HG03565 (cell line): ENCODE measurements at regions not wholly inside any gene's neighbourhood (a gene's known extent, or its start where the extent isn't known, plus 50 kb on each side); places are given as distances from the start of the nearest gene placed in this dataset.
A peak's percentile ranks its signal among the peaks of the same experiment; 100 is the strongest.
"Not testable (repeated sequence)": the region's sequence is repeated elsewhere in the genome, so short reads cannot be mapped to it uniquely, and the experiment has no call there.

ENCODE experiments used
- ATAC-seq: cut with Tn5 transposase; IDR thresholded peaks from one replicate; pipeline ENCODE4 v1.9.1; 2021; ENCODE audit warnings: mild to moderate bottlenecking, moderate library complexity; ENCODE audit not compliant: unreplicated experiment

DNA sequence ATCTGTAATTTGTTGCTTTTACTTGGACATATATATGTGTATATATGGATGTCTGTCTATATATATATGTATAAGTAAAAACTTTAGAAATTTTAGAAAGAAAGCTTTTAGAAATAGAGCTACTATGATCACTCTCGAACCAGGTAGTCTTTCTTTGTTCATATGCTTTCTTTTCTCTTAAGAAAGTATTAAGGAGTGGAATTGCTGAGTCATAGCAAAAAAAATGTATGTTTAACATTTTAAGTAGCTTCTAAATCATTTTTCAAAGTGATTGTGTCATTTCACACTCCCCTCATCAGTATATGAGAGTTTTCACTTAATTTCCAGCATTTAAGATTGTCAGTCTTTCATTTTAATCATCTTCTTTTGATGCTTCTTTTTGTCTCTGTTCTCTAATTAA, 447.9 kb upstream of the TECRL start:
- ATAC-seq, result no peak

DNA sequence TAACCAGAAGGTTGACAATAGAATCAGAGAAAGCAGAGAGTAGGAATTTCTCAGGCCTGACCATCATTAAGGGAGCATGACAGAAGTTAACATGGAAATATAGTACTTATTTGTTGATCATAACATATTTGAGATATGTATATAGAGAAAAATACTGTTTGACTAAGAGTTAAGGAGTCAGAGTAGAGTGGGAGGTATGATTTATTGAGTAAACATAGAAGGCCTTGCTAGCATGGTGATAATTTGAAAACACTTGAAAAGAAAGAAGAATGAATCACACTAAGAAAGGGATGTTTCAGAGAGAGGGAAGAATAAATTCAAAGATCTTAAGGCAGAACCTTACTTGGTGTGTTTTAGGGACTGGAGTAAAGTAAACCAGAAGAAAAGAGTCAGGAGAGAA, 437.2 kb upstream of the TECRL start:
- no peak for ATAC-seq

DNA sequence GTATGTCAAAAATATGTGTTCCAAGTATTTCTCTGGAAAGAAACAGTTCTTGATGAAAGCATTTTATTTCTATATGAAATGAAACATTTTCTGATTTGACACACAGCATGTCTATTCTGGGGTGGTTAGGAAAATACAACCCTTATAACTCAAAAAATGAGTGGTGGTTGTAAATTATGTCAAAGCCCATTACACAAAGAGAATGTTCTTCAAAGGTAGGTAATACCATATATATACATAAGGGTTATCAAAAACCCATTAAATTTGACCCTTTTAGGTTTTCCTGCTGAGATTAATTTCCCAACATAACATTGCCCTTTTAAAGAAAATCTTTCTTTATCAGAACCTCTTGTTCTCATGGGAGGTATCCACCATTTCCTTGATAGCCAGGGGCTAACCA, 420.5 kb upstream of the TECRL start:
- ATAC-seq, result no peak

DNA sequence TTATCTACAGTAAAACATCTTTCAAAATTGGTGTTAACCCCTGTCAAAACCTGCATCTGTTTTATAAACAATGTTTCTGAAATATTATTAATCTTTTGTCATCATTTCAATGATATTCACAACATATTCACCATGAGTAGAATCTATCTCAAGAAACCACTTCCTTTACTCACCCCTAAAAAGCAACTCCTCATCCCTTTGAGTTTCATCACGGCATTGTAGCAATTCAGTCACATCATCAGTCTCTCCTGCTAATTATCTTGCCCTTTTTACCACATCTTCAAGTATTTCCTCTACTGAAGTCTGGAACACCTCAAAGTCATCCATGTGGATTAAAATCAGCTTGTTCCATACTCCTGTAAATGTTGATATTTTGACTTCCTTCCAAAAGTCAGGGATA, 415.3 kb upstream of the TECRL start:
- ATAC-seq, result no peak

DNA sequence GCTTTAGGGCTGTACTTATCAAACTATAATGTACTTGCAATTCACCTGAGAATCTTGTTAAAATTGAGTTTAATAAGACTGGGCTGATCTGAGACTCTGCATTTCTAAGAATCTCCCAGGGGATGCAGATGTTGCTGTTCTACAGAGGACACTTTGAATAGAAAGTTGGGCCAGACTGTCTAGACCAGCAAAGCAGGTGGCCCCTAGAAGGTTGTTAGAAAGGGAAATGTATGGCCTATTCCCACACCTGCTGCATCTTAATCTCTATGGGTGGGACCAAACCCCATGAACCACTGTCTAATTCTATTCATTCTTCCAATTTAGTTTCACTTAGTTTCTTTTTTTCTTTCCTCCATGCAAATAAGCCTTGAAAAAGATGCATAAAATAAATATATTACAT, 413.2 kb upstream of the TECRL start:
- no peak for ATAC-seq

DNA sequence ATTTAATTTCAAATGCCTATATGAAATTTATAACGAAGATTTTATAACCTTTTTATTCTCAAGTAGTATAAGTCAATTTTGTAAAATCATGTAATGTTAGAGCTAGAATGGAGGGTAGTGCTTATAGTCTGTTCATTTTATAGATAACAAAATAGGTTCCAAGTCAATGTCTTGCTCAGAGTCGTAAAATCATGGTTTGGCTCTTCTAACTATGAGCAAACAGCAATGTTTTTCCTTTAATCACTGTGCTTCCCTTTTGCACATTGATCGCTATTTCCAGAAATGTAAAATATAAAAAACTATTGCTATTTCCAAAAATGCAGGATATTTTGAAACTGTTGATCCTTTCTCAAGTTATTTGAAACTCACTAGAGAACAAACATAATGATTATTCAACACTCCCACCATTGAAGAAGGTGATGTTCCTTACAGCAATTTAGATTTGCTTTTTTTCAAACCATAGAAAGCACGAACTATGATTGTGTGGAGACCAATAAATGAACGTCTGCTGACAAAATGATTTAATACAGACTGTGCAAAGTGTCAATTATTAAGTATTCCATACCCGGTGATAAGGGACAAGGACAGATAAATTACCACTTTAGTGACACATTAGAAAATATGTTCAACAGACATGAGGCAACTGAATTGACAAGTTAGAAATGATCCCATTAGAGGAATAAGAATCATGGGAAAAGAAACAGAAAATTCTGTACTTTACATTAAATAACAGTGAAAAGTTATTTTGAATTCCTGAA, 412.1 kb upstream of the TECRL start:
- no peak for ATAC-seq

DNA sequence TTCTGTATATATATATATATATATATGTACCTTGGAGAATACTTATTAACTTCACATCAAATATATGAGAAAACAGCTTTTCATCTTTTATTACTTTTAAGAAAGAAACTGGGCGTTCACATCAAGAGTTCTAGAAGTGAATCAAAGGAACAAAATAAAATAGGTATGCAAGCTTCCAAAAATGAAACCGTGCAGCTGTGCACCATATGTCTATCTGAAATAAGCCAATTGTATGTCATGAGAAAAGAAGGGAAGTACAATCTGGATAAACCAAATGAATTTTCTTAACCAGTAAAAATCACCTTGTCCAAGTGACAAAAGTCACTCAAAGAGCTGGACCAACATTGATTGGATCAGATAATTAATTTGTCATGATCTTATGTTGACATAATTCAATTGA, 405.4 kb upstream of the TECRL start:
- ATAC-seq, result no peak

DNA sequence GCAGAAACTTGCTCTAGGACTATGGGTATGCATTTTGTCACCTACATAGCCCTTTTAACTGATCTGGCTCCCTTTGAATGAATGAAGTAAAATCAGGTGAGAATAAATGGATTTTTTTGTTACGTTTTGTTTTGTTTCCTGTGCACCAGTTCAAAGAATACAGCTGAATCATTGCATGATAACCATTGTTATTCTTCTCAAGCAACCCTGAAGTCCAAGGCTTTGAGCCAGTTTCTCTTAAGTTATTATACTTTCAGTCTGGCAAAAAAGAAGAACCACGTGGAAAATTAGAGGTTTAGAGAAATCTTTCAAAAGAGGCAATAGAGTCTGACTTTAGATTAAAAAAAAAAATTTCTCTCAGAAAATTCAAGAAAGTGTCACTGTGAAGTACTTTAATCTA, 398.6 kb upstream of the TECRL start:
- no peak for ATAC-seq

DNA sequence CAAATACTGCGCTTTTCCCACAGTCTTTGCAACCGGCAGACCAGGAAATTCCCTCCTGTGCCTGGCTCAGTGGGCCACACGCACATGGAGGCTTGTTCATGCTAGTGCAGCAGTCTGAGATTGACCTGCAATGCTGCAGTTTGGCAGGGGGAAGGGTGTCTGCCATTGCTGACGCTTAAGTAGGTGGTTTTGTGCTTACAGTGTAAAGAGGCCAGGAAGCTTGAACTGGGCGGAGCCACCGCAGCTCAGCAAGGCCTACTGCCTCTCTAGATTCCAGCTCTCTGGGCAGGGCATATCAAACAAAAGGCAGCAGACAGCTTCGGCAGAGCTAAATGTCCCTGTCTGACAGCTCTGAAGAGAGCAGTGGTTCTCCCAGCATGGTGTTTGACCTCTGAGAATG, 390.5 kb upstream of the TECRL start:
- no peak for ATAC-seq

DNA sequence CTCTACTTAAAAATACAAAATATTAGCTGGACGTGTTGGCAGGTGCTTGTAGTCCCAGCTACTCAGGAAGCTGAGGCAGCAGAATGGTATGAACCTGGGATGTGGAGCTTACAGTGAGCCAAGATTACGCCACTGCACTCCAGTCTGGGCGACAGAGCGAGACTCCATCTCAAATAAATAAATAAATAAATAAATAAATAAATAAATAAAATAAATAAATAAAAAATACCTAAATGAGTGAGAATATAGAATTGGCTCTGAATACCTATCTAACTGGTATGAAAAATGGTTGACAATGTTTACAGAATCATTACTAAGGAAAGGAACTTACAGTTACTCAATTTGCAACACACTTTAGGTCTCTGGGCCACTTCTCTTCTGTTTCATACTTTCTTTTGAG, 389.6 kb upstream of the TECRL start:
- ATAC-seq, result not testable (repeated sequence)

DNA sequence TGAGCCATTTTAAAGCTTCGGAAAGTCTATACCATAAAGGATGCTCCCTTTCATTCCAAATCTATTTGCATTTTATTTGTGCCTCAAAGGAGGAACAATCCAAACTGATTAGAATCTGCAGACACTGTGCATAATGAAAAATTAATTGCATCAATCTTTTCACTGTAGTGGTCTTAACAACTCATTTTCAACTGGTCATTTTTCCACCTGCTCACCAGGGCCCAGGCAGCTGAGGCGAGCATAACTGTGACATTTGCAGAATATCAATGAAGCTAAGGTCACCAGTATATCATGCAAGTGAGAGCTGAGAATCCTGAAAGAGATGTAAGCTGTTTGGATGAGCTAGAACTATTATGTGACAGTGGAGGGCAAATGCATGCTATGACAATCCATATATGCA, 387.3 kb upstream of the TECRL start:
- no peak for ATAC-seq

DNA sequence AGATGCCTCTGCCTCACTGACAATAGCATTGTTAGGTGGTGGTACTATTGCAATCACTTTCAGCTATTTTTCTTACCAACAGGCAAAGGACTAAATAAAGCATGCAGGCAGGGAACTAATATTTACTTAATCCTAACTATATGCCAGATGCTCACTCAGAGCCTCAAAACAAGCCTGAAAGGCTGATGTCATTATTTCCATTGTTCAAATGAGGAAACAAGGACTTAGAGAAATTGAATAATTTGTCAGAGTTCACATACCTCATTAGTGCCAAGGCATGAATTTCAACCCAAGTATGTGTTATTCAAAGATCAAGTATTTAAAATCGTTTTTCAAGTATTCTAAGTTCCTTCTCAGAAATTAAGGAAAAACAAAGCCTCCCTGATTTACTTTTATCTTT, 374.9 kb upstream of the TECRL start:
- ATAC-seq, result no peak

DNA sequence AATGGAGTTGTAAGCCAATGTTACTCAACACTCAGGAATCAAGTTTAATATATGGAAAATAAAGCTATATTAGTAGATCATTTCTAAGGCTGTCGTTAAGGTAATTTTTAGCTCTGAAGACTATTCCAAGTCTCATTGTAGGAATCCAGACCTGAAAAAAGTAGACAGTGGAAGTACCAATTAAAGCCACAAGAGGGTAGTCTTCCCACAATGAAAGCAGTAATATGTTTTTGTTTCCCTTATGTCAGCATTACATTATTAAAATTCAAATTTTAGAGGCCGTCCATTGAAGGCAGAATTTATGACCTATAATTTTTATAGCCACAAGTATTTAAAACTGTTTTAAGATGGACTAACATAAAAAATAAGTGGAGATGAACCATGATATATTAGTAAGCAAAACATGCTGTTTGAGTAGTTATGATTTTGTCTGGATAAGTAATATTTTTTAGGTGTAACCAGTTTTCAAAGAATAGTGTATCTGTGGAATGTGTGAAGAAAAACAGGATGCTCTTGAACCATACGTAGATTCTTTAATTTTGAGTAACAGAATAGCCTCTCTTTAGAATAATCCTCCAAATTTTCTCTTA, 372.6 kb upstream of the TECRL start:
- ATAC-seq, result peak; percentile 75

DNA sequence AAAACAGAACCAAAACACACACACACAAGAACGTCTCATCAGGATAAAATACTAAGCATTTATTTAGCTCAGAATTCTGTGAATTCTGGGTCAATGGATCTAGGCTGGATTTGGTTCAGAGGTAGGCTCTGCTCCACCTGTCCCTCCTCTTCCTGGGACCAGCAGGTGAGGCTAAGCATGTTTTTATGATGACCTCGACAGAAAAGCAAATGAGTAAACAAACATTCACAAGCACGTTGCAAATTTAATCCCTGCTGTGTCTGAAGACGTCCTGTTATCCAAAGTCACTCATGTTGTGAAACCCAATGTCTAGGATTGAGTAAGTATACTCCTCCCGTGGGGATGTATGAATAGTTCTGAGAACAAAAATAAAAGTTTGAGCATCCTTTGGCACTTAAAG, 371.4 kb upstream of the TECRL start:
- ATAC-seq, result no peak

DNA sequence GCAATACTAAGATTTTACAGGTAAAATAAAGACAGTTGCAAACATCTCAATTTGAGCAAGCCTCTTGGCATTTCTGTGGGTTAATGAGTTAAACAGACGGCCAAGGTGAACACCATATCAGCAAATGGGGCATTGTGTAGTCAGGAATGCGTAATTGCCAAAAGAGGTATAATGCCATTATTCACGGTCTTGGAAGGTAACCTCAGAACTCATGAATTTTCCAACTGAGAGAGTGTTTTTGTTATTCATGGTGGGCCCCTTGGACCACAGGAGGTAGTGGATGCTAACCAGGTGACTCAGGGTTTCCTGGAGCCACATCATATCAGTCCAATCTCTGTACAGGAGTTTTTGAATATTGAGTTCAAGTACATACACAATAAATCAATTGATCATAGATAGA, 368.0 kb upstream of the TECRL start:
- ATAC-seq, result no peak

DNA sequence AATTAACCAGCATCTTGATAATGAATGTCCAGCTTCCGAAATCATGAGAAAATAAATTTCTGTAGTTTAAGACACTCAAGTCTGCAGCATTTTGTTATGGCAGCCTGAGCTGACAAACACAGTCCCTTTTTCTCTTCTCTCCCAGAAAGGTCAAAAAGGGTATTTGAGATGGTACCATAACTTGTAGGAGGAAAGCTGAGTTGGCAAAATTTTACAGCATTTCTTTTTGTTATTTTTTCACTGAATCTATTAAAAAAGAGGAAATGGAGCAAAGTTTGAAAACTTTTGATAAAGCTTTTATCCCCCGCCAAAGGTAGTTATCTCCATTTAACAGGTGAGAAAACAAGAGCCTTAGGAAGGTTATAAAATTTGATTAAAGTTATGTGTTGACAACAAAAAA, 367.6 kb upstream of the TECRL start:
- no peak for ATAC-seq

DNA sequence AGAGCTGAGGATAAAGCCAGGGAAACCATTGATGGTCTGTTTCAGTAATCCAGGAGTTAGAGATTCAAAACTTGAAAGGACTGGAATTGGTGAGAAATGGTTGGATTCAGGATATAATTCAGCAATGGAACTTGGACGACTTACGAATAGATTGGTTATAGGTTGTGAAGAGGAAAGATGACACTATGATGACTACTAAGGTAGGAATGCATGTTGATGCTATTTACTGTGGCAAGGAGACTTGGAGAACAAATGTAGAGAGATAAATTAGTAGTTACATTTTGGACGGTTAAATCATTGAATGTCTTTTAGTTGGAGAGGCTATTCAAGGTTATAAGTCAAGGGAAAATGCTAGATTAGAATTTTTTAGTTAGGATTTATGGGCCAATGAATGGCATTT, 365.4 kb upstream of the TECRL start:
- no peak for ATAC-seq

DNA sequence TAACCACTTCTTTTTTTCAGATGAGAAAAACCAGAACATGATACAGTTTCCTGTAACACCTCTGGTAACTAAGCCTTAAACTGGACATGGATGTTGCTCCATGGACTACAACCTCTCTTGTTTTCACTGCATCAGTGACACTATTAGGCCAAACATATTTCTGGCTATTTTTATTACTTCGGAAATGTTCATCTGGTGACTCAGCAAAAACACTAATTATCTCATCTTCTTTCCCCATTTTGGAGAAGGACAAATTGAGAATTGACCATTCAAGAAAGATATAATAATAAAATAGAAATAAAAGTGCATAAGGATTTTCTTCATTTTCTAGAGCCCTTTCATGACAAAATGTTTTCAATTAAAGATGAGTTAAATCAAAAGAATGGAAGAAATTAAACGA, 361.9 kb upstream of the TECRL start:
- ATAC-seq, result no peak

DNA sequence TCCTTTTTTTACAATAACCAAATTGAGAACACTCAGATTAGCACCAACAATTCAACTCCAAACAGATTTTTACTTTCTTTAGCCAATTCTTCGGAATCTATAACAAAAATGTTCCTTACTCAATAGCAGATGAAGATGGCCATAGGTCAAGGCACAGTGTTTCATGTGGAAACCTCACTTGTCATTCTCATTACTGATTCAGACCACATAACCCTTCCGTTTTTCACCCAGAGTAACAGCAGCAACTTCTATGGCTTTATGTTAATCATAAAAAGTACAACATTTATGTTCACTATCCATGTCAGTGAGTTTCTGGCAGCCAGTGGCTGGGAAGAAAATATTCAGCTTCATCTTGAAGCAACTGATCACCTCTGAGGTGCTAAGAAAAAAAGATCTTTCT, 358.3 kb upstream of the TECRL start:
- ATAC-seq, result no peak

DNA sequence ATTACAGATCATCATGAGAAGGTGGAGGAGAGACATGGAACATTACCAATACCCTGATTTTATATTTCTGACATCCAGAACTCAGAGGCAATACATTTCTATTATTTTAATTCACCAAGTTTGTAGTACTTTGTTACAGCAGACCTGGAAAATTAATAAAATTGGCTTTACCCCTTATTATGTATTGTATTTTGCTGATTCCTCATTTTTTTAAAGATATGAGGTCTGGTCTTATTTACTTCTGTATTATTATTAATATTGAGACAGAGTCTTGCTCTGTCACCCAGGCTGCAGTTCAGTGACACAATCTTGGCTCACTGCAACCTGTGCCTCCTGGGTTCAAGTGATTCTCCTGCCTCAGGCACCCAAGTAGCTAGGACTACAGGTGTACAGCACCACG, 357.3 kb upstream of the TECRL start:
- no peak for ATAC-seq

DNA sequence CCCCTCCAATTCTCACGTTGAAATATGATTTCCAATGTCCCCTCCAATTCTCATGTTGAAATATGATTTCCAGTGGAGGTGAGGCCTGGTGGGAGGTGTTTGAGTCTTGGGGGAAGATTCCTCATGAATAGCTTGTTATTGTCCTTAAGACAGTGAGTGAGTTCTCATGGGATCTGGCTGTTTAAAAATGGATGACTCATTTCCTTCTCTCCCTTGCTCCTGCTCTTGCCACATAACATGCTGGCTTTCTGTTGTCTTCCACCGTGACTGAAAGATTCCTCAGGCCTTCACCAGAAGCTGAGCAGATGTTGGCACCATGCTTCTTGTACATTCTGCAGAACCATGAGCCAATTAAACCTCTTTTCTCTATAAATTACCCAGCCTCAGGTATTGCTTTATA, 346.8 kb upstream of the TECRL start:
- ATAC-seq, result no peak

DNA sequence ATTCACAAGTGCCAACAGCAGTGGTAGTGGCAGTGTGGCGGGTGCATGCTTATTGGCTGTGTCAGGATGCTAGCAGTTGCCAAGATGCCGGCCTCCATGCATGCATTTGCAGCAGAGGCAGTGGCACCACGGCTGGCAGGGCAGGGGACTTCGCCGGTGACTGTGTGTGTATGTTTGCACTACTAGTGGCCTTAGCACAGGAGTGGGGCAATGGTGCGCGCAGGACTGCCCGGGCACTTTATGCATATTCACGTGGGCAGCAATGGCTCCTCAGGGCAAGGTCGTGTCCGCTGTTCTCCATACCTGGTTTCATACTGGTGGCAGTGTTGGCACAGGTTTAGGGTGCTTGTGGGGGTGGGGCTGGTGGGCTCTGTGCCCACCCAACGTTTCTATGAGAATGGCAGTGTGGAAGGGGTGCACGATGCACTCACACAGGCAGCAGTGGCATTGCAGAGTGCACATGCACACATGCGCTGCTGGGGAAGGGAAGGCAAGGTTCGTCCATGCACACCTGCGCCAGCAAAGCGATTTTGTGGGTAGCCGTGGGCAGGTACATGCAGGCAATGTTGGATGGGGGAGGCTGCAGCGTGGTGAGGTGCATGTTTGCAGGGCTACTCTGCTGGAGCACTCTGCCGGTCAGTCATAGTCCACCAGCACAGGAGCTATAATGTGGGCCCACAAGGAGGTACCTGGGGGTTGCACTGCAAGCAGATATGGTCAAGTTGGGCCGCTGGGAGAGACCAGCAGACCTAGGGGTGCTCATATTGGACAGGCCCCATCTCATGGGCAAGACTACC, 338.9 kb upstream of the TECRL start:
- ATAC-seq, result no peak
